Thyroid gland (tissue), 4 donors: ENCODE measurements at regions not wholly inside any gene's neighbourhood (a gene's known extent, or its start where the extent isn't known, plus 50 kb on each side); places are given as distances from the start of the nearest gene placed in this dataset.

Experiments used
- CTCF ChIP-seq, 6 experiments: fragments of 200-600 bp in 3 of 6; fragments of 450-650 bp in 3 of 6; sonication (generic) in 3 of 6; IDR thresholded peaks; one replicate each; pipeline ENCODE4 v1.5.1; 2016 to 2019; ENCODE audit warnings: antibody characterized with exemption in 6 of 6, mild to moderate bottlenecking in 2 of 6, inconsistent platforms in 1 of 6, moderate library complexity in 1 of 6
- POLR2A ChIP-seq, 2 donors: fragments of 450-650 bp; IDR thresholded peaks; one replicate each; pipeline ENCODE4 v1.6.1; 2017; ENCODE audit warnings: antibody characterized with exemption in 2 of 2, mild to moderate bottlenecking in 2 of 2, moderate library complexity in 1 of 2

GRCh38 chr18:78883501-78883900 lies 96.1 kb upstream of the SALL3 start:
- no peak for TF ChIP-seq CTCF (IDR thresholded peaks at IDR 0.05)
- no peak for TF ChIP-seq POLR2A (IDR thresholded peaks at IDR 0.05)
